ENCODE measurements at regions not wholly inside any gene's neighbourhood (a gene's known extent, or its start where the extent isn't known, plus 50 kb on each side); places are given as distances from the start of the nearest gene placed in this dataset.

DNA sequence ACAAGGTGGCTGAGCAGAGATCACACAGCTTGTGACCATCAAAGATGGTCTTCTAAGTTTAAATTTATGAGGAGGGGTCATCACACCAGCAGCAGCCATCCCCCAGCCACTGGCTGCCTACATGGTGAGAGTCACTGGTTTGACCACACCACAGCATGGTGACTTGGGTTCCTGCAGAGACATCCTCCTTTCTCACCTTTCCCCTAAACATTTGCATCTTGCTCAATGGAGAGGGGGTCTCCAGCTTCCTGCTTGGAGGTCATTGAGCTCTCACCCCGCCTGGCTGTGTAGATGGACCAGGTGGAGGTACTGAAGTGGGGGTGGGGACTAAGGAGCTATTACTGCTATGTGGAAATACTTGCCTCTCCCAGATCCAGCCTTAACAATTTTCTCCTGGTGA lies 247.6 kb upstream of the ARGLU1 start:
- H3K4me1 Mint-ChIP-seq (ENCODE audit: low read depth) = no peaks in the 10 kb centered on the region
- H3K9me3 Mint-ChIP-seq (ENCODE audit: low read depth) = no peaks in the 10 kb centered on the region
- DNase-seq (ENCODE audit: low spot score, unreplicated experiment) = no peak
- no peaks in the 10 kb centered on the region for H3K36me3 Mint-ChIP-seq (ENCODE audit: insufficient read depth)
- no peak overlapping the region for H3K4me3 Mint-ChIP-seq (ENCODE audit: low read depth)
- H3K27me3 Mint-ChIP-seq = no peaks in the 10 kb centered on the region
- H3K27ac Mint-ChIP-seq = no peak overlapping the region
- TF ChIP-seq, protein P1, sequence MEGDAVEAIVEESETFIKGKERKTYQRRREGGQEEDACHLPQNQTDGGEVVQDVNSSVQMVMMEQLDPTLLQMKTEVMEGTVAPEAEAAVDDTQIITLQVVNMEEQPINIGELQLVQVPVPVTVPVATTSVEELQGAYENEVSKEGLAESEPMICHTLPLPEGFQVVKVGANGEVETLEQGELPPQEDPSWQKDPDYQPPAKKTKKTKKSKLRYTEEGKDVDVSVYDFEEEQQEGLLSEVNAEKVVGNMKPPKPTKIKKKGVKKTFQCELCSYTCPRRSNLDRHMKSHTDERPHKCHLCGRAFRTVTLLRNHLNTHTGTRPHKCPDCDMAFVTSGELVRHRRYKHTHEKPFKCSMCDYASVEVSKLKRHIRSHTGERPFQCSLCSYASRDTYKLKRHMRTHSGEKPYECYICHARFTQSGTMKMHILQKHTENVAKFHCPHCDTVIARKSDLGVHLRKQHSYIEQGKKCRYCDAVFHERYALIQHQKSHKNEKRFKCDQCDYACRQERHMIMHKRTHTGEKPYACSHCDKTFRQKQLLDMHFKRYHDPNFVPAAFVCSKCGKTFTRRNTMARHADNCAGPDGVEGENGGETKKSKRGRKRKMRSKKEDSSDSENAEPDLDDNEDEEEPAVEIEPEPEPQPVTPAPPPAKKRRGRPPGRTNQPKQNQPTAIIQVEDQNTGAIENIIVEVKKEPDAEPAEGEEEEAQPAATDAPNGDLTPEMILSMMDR (IDR thresholded peaks at IDR 0.05; ENCODE audit: unreplicated experiment) = no peak

DNA sequence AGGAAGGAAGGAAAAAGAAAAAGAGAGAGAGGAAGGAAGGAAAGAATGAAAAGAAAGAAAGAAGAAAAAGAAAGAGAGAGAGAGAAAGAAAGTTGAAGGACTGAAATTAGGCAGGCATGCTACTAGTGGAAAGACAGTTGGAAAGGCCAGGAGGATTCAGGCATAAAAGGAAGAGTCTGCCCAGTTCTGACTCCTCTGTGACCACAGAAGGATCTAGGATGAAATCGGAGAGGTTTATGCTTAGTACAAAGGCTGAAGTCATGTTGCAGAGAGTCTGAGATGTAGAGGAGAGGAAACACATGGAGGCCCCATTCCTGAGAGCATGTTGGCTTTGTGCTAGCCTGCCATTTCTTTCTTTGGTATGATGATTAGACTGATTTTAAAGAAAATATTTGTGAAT lies 246.5 kb upstream of the ARGLU1 start:
- TF ChIP-seq, protein P1 (IDR thresholded peaks at IDR 0.05; ENCODE audit: unreplicated experiment) = no peak
- DNase-seq (ENCODE audit: low spot score, unreplicated experiment) = no peak
- H3K27me3 Mint-ChIP-seq = no peaks in the 10 kb centered on the region
- H3K9me3 Mint-ChIP-seq (ENCODE audit: low read depth) = no peaks in the 10 kb centered on the region
- no peak overlapping the region for H3K27ac Mint-ChIP-seq
- H3K4me3 Mint-ChIP-seq (ENCODE audit: low read depth) = no peak overlapping the region
- H3K36me3 Mint-ChIP-seq (ENCODE audit: insufficient read depth) = no peaks in the 10 kb centered on the region
- H3K4me1 Mint-ChIP-seq (ENCODE audit: low read depth) = no peaks in the 10 kb centered on the region

DNA sequence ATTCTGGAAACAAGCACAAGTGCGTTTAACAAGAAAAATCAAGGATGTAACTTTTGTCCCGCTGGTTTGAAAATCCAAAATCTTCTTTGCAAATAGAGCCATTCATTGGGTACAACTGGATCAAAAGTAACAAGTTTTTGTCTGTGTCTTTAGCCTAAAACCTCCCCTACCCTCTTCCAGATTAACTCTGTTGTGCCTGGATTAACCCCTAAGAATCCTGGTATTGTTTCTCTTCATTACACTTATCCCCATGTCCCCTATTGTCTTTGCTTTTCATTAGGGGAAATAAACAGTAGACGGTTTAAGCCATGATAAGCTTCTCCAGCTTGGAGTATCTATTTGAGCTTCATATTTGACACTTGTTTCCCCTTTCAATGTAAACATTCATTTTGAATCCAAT lies 242.1 kb upstream of the ARGLU1 start:
- Mint-ChIP-seq H3K27ac (no peak overlapping the region), H3K36me3 (ENCODE audit: insufficient read depth) (no peaks in the 10 kb centered on the region), H3K4me3 (ENCODE audit: low read depth) (no peak overlapping the region), H3K27me3 (no peaks in the 10 kb centered on the region), H3K9me3 (ENCODE audit: low read depth) (no peaks in the 10 kb centered on the region), H3K4me1 (ENCODE audit: low read depth) (peaks cover 3% of the 10 kb centered on the region)
- TF ChIP-seq, protein P1 (IDR thresholded peaks at IDR 0.05; ENCODE audit: unreplicated experiment) = no peak
- no peak for DNase-seq (ENCODE audit: low spot score, unreplicated experiment)

DNA sequence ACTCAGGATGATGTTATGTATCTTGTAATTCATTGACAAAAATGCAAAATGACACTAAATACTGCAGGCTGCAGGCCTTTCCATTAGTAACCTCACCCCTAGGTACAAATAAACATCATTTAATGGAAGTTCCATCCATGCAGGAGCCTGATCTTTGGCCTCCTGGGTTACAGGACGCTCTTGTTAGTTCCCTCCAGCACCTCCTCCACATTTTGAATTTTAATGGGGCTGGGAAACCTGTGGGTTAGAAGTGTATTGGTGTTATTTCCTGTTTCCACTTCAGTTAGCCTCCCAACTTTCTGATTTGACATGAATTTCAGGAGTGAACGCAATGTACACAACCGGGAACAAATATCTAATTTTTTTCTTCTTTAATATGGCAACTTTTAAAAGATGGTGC lies 237.1 kb upstream of the ARGLU1 start:
- Mint-ChIP-seq H3K9me3 (ENCODE audit: low read depth) (no peaks in the 10 kb centered on the region), H3K4me3 (ENCODE audit: low read depth) (no peak overlapping the region), H3K4me1 (ENCODE audit: low read depth) (peaks cover 3% of the 10 kb centered on the region), H3K27me3 (peaks cover 8% of the 10 kb centered on the region), H3K36me3 (ENCODE audit: insufficient read depth) (no peaks in the 10 kb centered on the region), H3K27ac (no peak overlapping the region)
- TF ChIP-seq, protein P1 (IDR thresholded peaks at IDR 0.05; ENCODE audit: unreplicated experiment) = no peak
- no peak for DNase-seq (ENCODE audit: low spot score, unreplicated experiment)

DNA sequence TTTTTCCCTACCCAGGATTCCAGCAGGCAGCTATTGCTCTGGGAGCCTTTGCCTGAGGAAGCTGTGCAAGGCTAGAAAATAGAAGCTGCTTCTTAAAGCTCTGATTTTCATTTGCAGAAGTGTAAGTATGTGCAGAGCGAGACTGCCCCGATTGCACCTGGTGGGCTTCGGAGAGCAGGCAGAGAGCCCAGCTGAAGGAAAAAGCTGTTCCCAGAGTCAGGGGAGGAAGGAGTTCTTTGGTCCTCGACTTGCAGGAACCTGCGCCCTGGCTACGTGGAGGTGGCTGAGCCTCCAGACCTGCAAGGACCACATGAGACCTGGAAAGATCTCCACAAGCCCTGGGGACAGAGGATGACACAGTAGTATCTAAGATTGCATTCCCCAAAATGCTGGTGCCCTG lies 235.0 kb upstream of the ARGLU1 start:
- Mint-ChIP-seq H3K27me3 (peaks cover 28% of the 10 kb centered on the region), H3K4me3 (ENCODE audit: low read depth) (no peak overlapping the region), H3K36me3 (ENCODE audit: insufficient read depth) (no peaks in the 10 kb centered on the region), H3K27ac (no peak overlapping the region), H3K4me1 (ENCODE audit: low read depth) (peaks cover 3% of the 10 kb centered on the region), H3K9me3 (ENCODE audit: low read depth) (no peaks in the 10 kb centered on the region)
- TF ChIP-seq, protein P1 (IDR thresholded peaks at IDR 0.05; ENCODE audit: unreplicated experiment) = no peak
- no peak for DNase-seq (ENCODE audit: low spot score, unreplicated experiment)

Measured in progenitor cell of endocrine pancreas (in vitro differentiated cells).